Fibroblast of lung (primary cell): ENCODE measurements at regions not wholly inside any gene's neighbourhood (a gene's known extent, or its start where the extent isn't known, plus 50 kb on each side); places are given as distances from the start of the nearest gene placed in this dataset.

Experiments used
- DNase-seq, 2 donors: peaks; one replicate each; pipeline versions ENCODE4 v3.0.0 to v3.0.0-alpha.2; 2010; ENCODE audit warnings: low read depth in 2 of 2
- H2AFZ ChIP-seq: 2 replicates; pipeline ENCODE4 v1.5.1; 2012; ENCODE audit warnings: low read length, control low read depth, inconsistent platforms
- H3K27ac ChIP-seq: 2 replicates; pipeline ENCODE4 v1.5.1; 2011; ENCODE audit warnings: low read length, control low read depth; ENCODE audit not compliant: insufficient read depth
- H3K27me3 ChIP-seq: 2 replicates; pipeline ENCODE4 v1.5.1; 2011; ENCODE audit warnings: mild to moderate bottlenecking, low read length; ENCODE audit not compliant: control insufficient read depth, insufficient read depth
- H3K36me3 ChIP-seq: 2 replicates; pipeline ENCODE4 v1.5.1; 2011; ENCODE audit warnings: low read length; ENCODE audit not compliant: control insufficient read depth, insufficient read depth
- H3K4me1 ChIP-seq: 2 replicates; pipeline ENCODE4 v1.5.1; 2011; ENCODE audit warnings: low read length; ENCODE audit not compliant: control insufficient read depth, insufficient read depth; ENCODE audit errors: extremely low read depth
- H3K4me2 ChIP-seq: 2 replicates; pipeline ENCODE4 v1.5.1; 2011; ENCODE audit warnings: low read length, control low read depth; ENCODE audit not compliant: insufficient read depth; ENCODE audit errors: extremely low read depth
- H3K4me3 ChIP-seq, 4 experiments: fragments of 200-600 bp in 1 of 4; sonication (generic) in 1 of 4; replicated peaks in 1 of 4; 2 replicates each; pipeline ENCODE4 v1.5.1; 2011 to 2016; ENCODE audit warnings: low read length in 4 of 4, low read depth in 3 of 4, mild to moderate bottlenecking in 3 of 4, control low read depth in 2 of 4, inconsistent platforms in 1 of 4, mixed read lengths in 1 of 4; ENCODE audit not compliant: insufficient read depth in 1 of 4; ENCODE audit errors: control extremely low read depth in 1 of 4
- H3K79me2 ChIP-seq: 2 replicates; pipeline ENCODE4 v1.5.1; 2012; ENCODE audit warnings: mild to moderate bottlenecking, low read length, inconsistent platforms; ENCODE audit not compliant: control insufficient read depth, insufficient read depth
- H3K9ac ChIP-seq: 2 replicates; pipeline ENCODE4 v1.5.1; 2011; ENCODE audit warnings: mild to moderate bottlenecking, low read length, control low read depth; ENCODE audit not compliant: insufficient read depth
- H3K9me3 ChIP-seq: 2 replicates; pipeline ENCODE4 v1.5.1; 2012; ENCODE audit warnings: low read depth, low read length; ENCODE audit not compliant: control insufficient read depth, insufficient read depth
- H4K20me1 ChIP-seq: 2 replicates; pipeline ENCODE4 v1.5.1; 2011; ENCODE audit warnings: low read length; ENCODE audit not compliant: control insufficient read depth, insufficient read depth; ENCODE audit errors: extremely low read depth
- EZH2 ChIP-seq: IDR thresholded peaks from 2 replicates; pipeline ENCODE4 v1.5.1; 2012; ENCODE audit warnings: low read length, control low read depth, mild to moderate bottlenecking; ENCODE audit errors: missing control alignments
- TF ChIP-seq, protein P1 (sequence below), 2 donors: IDR thresholded peaks in 1 of 2; conservative IDR thresholded peaks in 1 of 2; 1 replicate in 1 of 2; 2 replicates in 1 of 2; pipeline ENCODE4 v1.5.1; 2011 to 2012; ENCODE audit warnings: low read length in 2 of 2, control low read depth in 1 of 2, inconsistent platforms in 1 of 2, low read depth in 1 of 2, mild to moderate bottlenecking in 1 of 2

DNA sequence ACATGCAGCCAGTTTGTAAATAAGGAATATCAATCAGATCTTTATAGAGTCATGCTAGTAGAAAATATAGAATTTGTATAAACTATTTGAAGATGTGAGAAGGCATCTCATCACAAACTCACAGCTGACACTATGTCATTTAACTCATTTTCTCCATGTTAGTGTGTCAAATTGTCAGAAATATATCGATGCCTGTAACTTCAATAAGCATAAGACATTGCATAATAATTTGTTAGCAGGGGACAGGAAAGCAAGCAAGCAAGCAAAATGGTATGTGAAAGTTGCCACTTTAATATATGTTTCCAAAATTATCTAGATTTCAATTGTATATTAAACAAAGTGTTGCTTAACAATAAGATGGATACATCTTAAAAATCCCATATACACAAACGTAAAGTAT is 571.0 kb downstream of the ARL4A start:
- Histone ChIP-seq H2AFZ (no peak overlapping the region), H3K9ac (no peak overlapping the region), H4K20me1 (no peaks in the 10 kb centered on the region), H3K9me3 (no peaks in the 10 kb centered on the region), H3K4me2 (no peak overlapping the region), H3K27ac (no peak overlapping the region), H3K27me3 (no peaks in the 10 kb centered on the region), H3K79me2 (no peaks in the 10 kb centered on the region), H3K4me3 (no peak overlapping the region), H3K4me1 (no peaks in the 10 kb centered on the region), H3K36me3 (no peaks in the 10 kb centered on the region)
- no peak for DNase-seq
- TF ChIP-seq EZH2, result no peak
- TF ChIP-seq, protein P1, sequence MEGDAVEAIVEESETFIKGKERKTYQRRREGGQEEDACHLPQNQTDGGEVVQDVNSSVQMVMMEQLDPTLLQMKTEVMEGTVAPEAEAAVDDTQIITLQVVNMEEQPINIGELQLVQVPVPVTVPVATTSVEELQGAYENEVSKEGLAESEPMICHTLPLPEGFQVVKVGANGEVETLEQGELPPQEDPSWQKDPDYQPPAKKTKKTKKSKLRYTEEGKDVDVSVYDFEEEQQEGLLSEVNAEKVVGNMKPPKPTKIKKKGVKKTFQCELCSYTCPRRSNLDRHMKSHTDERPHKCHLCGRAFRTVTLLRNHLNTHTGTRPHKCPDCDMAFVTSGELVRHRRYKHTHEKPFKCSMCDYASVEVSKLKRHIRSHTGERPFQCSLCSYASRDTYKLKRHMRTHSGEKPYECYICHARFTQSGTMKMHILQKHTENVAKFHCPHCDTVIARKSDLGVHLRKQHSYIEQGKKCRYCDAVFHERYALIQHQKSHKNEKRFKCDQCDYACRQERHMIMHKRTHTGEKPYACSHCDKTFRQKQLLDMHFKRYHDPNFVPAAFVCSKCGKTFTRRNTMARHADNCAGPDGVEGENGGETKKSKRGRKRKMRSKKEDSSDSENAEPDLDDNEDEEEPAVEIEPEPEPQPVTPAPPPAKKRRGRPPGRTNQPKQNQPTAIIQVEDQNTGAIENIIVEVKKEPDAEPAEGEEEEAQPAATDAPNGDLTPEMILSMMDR (conservative IDR thresholded peaks at IDR 0.05 in 1 of 2, IDR thresholded peaks at IDR 0.05 in 1 of 2; ENCODE audit: low read depth in 1 of 2, low read length in 2 of 2), result no peak

GRCh38 chr7:13259930-13260329 is 572.5 kb downstream of the ARL4A start:
- no peaks in the 10 kb centered on the region for H3K4me1 ChIP-seq
- no peaks in the 10 kb centered on the region for H3K36me3 ChIP-seq
- no peaks in the 10 kb centered on the region for H3K79me2 ChIP-seq
- H3K4me2 ChIP-seq, result no peak overlapping the region
- TF ChIP-seq EZH2, result no peak
- TF ChIP-seq, protein P1 (conservative IDR thresholded peaks at IDR 0.05 in 1 of 2, IDR thresholded peaks at IDR 0.05 in 1 of 2; ENCODE audit: low read depth in 1 of 2, low read length in 2 of 2), result no peak
- no peaks in the 10 kb centered on the region for H3K27me3 ChIP-seq
- H2AFZ ChIP-seq, result no peak overlapping the region
- H3K4me3 ChIP-seq, result no peak overlapping the region
- H4K20me1 ChIP-seq, result no peaks in the 10 kb centered on the region
- no peaks in the 10 kb centered on the region for H3K9me3 ChIP-seq
- no peak overlapping the region for H3K27ac ChIP-seq
- DNase-seq, result no peak
- no peak overlapping the region for H3K9ac ChIP-seq

GRCh38 chr7:13262929-13263530 is 575.6 kb downstream of the ARL4A start:
- Histone ChIP-seq H2AFZ (no peak overlapping the region), H3K9ac (no peak overlapping the region), H4K20me1 (no peaks in the 10 kb centered on the region), H3K4me1 (no peaks in the 10 kb centered on the region), H3K4me3 (no peak overlapping the region), H3K4me2 (no peak overlapping the region), H3K36me3 (no peaks in the 10 kb centered on the region), H3K27ac (no peak overlapping the region), H3K9me3 (no peaks in the 10 kb centered on the region), H3K27me3 (no peaks in the 10 kb centered on the region), H3K79me2 (no peaks in the 10 kb centered on the region)
- no peak for TF ChIP-seq EZH2
- TF ChIP-seq, protein P1 (conservative IDR thresholded peaks at IDR 0.05 in 1 of 2, IDR thresholded peaks at IDR 0.05 in 1 of 2; ENCODE audit: low read depth in 1 of 2, low read length in 2 of 2), result peak; percentile 42 to 52
- DNase-seq, result peak; percentile 28 to 71
